Dermis microvascular lymphatic vessel endothelial cell (primary cell): ENCODE measurements at regions not wholly inside any gene's neighbourhood (a gene's known extent, or its start where the extent isn't known, plus 50 kb on each side); places are given as distances from the start of the nearest gene placed in this dataset.

Experiments
- DNase-seq, 2 donors: peaks; one replicate each; pipeline versions ENCODE4 v3.0.0 to v3.0.0-alpha.2; 2010; ENCODE audit warnings: low read depth in 2 of 2

GRCh38 chr13:72122661-72123255 is 255.8 kb upstream of the DACH1 start:
- no peak for DNase-seq

GRCh38 chr13:72121466-72121865 is 254.5 kb upstream of the DACH1 start:
- no peak for DNase-seq

- no peak for DNase-seq
Measured at GRCh38 chr13:72120632-72121031, 253.6 kb upstream of the DACH1 start.

GRCh38 chr13:72113931-72114330 is 246.9 kb upstream of the DACH1 start:
- no peak for DNase-seq

- no peak for DNase-seq
Measured at GRCh38 chr13:72113076-72113475, 246.1 kb upstream of the DACH1 start.

- DNase-seq, result no peak
Measured at GRCh38 chr13:72112216-72112615, 245.2 kb upstream of the DACH1 start.

GRCh38 chr13:72109863-72110262 is 242.9 kb upstream of the DACH1 start:
- DNase-seq, result peak in 1 of 2 donors; percentile 58

- DNase-seq, result no peak
Measured at GRCh38 chr13:72104656-72105180, 237.7 kb upstream of the DACH1 start.

GRCh38 chr13:72101768-72102400 is 234.9 kb upstream of the DACH1 start:
- no peak for DNase-seq

GRCh38 chr13:72100339-72100738 is 233.3 kb upstream of the DACH1 start:
- DNase-seq, result no peak

- no peak for DNase-seq
Measured at GRCh38 chr13:72097568-72097967, 230.6 kb upstream of the DACH1 start.

GRCh38 chr13:72093262-72093661 is 226.3 kb upstream of the DACH1 start:
- no peak for DNase-seq

GRCh38 chr13:72074663-72075062 is 207.7 kb upstream of the DACH1 start:
- DNase-seq, result no peak

- no peak for DNase-seq
Measured at GRCh38 chr13:72072261-72072660, 205.3 kb upstream of the DACH1 start.

GRCh38 chr13:72071713-72072112 is 204.7 kb upstream of the DACH1 start:
- DNase-seq, result no peak

- DNase-seq, result peak in 1 of 2 donors; percentile 6
Measured at GRCh38 chr13:72062566-72062965, 195.6 kb upstream of the DACH1 start.

- DNase-seq, result no peak
Measured at GRCh38 chr13:72061613-72062012, 194.6 kb upstream of the DACH1 start.

GRCh38 chr13:72050251-72050650 is 183.2 kb upstream of the DACH1 start:
- DNase-seq, result no peak

GRCh38 chr13:72043366-72043765 is 176.4 kb upstream of the DACH1 start:
- no peak for DNase-seq

GRCh38 chr13:72041165-72041564 is 174.2 kb upstream of the DACH1 start:
- no peak for DNase-seq

GRCh38 chr13:72039126-72039525 is 172.1 kb upstream of the DACH1 start:
- DNase-seq, result no peak

GRCh38 chr13:72029981-72030380 is 163.0 kb upstream of the DACH1 start:
- DNase-seq, result no peak

- no peak for DNase-seq
Measured at GRCh38 chr13:72025836-72026235, 158.8 kb upstream of the DACH1 start.
